SHP77 (cell line): ENCODE measurements at regions not wholly inside any gene's neighbourhood (a gene's known extent, or its start where the extent isn't known, plus 50 kb on each side); places are given as distances from the start of the nearest gene placed in this dataset.

Experiments
- DNase-seq, 2 experiments: peaks; one replicate each; lab custom pipeline; 2025; lab: John Stamatoyannopoulos, UW

DNA sequence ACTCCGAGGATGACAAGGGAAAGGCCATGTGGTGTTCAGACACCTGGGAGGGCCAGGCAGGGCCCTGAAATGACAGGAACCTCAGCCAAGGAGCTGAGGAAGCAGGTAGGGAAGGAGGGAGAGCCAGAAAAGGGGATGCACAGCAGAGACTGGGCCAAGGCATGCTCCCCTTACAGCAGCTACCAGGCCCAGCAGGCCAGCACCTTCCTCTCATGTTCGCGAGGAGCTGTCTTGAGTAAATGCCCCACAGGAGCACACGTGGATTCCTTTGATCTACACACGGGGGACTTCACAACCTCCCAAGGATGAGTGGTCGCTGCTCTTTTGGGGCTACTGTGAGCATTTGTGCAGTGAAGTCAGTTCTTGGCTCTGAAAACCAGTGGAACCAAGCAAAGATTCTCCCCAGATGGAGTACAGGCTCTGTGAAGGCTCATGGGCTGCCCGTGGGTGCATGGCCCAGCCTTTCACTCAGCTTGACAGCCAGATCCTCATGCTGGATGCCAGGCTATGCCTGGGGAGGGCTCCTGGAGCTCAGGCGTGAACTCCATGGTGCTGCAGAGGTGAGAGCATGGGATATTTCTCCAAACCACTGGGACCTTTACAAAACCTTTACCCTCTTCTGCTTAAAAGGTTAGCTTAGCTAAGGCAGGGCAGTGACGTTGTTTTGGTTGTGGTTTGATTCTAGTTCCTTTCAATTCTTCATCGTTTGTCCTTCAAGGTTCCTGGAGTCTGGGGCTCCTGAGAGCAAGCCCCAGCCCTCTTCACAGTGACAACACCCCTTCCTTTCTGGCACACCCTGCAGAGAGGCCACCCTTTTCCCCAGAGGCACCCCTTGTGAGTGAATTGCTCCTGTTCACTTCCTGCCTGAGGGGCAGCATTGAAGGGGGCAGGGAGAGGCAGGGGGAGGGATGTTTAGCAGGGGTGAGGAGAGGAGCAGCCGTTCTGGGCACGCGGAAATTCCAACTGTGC is 74.2 kb upstream of the ZPBP start:
- no peak for DNase-seq

DNA sequence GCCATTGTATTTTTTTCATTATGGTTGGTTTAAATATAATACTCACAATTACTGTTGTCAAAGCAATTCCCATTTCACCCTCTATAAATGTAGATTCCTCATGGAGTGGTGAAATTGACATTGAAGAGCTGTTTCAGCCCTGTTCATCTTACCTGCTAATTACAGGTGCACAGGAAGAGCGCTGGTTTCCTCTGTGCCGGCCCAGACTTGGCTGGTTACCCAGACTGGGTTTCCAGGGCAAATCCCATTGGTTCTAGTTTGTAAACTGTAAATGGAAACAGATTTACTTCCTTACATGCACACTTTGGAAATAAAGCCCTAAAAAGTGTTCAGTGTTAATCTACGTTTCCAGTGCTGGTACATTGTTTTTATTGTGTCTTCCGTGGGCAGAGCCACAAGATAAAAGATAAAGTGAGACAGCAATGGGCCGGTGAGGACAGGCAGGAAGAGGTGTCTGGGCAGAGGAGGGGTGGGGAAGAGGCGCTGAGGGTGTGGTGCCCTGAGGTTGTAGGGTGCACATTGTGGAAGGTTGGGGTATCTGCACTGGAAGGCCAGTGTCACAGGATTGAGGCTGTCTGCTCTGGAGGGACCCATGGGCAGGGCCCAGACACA is 71.6 kb upstream of the ZPBP start:
- DNase-seq, result no peak

DNA sequence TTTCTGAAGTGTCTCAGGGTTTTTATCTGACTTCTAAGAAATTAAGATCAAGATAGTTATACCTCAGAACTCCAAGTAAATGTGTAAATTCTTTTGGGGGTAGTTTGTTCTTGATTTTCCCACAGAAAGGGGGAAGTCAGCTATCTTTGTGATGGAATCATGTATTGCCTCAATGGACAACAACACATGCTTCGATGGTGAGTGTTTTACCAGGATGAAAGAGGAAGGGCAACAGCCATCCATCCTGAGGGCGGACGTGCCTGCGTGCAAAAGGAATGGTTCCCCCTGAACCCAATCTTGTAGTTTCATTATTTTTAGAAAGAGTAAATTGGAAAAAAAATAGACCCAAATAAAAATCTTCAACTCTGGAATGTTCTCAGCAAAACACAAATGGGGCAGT is 67.2 kb upstream of the ZPBP start:
- no peak for DNase-seq

DNA sequence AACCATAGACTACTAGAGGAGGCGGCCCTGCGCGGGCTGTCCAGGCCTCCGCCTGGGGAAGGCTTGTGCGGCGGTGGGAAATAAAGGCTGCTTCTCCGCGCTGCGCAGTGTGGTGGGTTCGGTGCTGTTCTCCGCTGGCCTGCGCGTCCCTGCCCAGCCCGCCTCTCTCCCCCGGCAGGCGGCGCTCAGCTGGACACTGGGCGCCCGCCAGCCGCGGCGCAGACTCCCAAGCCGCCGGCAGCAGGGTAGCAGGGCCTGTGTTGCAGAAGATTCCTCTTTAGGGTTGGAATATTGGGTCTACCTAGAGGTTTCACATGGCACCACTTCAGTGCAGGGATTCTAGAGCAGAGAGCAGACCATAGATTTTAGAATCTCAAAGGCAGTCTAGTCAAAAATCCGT is 66.1 kb upstream of the ZPBP start:
- DNase-seq, result no peak

DNA sequence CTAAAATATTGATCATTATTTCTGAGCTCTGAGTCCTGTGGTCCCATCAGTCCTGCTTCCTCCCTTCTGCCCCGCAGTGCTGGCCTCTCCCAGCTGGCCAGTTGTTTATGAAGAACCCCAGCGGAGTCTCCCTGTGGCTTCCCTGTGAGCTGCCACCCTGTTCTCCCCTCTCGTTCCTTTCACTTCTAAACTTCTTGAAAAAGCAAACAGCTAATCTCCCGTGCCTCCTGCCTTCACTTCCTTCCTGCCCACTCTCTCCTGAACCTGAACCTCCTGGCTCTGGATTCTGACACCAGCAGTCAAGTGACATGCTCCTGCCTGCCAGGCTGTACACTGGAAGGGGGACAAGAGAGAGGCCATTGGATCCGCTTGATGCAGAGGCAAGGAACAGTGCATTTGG is 63.7 kb upstream of the ZPBP start:
- no peak for DNase-seq

DNA sequence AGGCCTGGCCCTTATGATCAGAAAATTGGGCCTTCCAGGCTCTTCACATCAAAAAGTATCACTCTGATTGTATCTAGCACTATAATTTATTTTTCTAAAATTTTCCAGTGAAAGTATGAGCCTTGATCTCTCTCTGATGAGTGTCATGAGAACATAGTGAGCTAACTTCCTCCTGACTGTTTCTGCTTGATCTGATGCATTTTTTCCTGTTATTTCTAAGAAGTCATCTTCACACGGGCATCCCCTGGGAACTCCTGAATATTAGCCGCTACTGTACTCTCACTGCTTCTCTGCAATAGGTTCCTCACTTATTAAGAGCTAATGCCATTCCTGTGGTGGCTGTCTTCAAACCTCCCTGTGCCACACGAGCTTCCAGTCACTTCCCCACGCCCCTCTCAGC is 63.1 kb upstream of the ZPBP start:
- DNase-seq, result no peak

DNA sequence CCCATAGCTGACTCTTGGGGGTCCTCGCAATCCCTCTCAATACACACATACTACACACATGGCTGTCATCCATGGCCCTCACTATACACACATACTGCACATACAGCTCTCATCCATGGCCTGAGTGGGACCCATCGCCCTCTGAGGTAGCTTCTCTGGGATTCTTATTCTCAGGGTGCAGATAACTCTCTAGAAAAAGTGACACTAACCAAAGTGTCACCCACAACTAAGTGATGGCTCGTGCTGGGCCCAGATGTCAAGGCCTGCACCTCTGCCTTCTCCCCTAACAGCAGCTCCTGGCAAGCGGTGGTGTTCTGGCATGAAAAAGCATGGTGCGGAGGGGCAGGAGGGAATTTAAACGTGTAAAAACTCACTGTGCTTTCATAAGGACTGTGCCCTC is 62.7 kb upstream of the ZPBP start:
- DNase-seq, result no peak

DNA sequence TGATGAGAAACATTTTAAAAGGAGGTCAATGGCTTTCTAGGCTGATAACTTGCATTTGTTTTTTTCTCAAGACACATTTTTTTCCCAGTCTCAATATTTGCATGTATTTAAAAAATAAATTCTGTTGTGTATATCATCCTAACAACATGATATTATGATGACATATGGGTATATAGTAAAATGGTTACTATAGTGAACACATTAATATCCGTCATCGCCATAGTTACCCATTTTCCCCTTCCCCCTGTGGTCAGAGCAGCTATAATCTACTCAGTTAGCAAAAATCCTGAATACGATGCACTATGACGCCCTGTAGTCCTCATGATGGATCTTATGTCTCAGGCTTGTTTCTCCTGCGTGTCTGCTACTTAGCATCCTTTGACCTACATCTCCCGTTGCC is 60.9 kb upstream of the ZPBP start:
- no peak for DNase-seq

DNA sequence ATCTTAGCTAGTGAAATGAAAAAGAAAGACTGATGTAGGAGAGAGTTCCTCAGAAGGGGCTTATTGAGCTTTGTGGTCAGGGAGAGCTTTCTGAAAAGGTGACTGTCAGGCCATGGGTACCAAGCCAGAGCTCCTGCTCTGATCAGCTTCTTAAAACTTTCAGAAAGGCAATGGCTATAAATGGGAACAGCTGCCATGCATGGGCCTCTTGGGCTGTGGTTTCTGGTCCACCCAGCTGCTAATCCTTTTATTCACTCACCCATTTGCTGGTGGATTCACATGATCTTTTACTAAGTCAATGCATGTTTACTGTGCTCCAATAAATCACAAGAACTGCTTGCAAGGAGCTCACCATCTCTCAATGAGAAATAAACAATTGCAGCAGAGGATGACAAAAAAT is 60.1 kb upstream of the ZPBP start:
- no peak for DNase-seq

DNA sequence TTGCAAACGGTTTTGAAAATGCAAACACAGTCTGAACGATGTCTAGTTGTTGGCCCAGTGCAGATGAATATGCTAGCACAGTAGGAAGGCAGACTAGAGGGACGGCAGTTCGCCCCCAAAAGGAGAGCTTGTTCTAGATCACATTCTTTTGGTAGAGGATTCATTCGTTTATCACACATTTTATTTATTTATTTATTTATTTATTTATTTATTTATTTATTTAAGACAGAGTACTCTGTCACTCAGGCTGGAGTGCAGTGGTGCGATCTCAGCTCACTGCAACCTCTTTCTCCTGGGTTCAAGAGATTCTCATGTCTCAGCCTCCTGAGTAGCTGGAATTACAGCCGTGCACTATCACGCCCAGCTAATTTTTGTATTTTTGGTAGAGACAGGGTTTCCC is 59.4 kb upstream of the ZPBP start:
- no peak for DNase-seq

DNA sequence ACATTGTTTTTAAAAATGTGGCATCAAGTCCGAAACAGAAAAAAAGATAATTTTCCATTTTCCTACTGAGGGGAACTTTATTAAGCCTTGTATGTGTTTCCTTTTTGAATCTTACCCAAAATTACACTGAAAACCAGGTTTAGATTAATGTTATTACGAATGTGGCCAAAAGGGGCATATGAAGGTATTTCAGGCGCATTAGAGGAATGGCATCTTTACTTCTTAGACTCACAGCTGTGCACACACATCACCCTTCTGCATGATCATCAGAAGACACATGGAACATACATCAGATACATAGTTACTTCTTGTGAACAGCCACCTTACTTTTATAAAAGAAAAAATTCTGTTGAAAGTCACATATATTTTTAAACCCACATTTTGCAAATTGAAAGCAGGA is 58.6 kb upstream of the ZPBP start:
- no peak for DNase-seq

DNA sequence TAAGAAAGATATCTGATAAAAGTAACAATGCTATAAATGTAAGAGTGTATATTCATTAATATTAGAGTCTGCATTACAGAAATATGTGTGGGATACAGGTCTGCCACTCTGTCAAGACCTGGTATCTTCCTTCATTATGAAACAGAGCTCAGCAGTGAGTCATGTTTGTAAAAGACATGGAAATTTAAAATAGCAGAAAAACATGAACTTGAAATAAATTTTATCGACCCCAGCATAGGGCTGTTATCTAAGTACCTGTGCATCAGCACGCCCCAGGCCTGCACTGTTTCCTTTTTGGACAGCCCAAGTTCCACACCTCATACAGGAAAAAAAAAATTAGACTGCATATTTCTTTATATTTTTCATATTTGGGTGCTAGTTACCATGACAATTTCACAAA is 58.0 kb upstream of the ZPBP start:
- DNase-seq, result no peak

DNA sequence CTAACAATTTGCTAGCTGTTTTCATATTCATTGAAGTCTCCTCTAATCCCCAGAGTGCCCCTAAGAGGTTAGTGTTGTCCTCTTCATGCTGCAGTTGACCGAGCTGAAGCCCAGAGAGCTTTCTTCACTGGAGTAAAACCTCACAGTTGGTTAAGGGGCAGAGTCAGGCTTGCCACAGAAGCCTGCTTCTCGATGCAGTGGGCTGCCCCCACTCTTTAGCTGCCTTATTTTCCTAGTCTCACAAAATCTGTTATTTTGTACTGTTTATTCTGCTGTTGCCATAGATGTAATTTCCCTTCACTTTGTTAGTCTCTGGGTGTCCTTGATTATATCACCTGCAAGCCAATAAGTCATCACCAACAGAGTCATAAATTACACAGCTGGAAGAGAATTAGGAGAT is 56.3 kb upstream of the ZPBP start:
- no peak for DNase-seq

DNA sequence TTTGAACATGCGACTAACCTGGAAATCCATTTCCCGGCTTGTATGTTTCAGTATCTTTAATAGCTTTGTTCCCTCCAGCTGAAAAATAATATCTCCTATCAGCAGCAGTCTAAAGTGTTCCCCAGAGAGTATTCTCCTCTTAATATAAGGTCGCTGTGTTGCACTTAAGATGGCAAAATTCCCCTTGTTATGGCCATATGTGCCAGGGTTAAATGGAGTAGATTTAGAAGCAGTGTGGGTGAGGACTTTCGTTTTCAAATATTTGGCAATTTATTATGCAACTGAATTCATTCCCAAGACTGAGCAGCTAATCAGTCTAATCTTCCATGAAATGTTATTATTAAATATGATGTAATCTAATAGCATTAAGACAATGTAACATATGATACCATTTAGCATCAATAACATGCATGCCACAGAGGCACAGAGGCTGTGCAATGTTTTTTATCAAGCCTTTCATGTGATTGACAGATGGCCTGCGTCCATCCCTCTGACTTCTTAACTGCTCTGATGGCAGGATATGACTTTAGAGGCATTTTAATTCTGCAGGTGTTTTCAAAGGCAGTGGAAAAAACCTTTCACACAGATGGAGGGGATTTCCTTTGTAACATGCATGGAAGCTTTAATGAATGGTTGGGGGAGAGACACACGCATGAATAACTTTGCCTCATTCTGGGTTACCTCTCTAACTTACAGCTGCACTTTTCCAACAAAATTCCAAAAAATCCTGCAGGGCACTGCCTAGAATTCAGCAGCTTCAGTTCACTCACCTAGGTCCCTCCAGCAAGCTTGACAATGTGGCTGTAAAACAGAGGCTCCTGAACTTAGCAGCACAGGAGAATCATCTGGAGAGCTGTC is 55.1 kb upstream of the ZPBP start:
- DNase-seq, result no peak

DNA sequence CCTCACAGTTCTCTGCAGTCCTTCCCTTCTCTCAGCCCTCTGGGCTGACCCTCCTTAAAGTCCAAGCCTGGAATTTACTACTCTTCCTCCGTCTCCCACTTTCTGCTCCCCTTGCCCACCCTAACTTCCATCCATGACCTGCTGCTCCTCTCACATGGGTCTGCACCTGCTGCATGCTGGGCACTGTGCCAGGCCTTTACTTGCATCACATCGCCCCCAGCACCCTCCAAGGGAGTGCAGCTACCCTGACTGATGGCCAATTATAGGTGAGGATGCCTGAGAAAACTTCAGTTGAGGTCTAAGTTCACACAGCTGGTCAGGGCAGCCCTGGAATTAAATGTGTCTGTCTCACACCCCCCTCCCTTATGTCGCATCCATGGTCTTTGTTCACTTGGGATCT is 53.6 kb upstream of the ZPBP start:
- DNase-seq, result peak; percentile 29 to 43

DNA sequence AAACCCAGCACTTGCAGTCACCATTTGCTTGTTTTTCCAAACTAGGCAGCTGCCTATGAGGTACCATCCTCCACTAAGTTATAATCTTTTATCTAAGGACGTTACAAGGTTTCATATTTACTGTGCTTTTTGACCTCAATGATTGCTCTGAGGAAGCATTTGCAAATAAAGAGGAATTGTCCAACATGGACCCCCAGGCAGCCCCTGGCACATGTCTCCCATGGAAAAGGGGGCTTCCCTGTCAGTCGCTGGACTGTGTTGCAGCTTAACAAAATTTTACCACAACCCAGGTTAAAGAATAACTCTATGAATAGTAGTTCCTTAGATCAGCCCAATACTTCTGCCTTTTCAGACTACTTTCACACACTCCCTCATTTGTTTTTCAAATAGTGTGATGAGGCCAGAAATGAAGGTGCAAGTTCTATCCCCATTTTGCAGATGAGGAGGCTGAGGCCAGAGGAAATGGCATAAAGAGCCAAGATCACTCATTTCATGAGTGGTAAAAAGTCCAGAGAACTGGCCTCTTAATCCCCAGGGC is 52.8 kb upstream of the ZPBP start:
- no peak for DNase-seq

DNA sequence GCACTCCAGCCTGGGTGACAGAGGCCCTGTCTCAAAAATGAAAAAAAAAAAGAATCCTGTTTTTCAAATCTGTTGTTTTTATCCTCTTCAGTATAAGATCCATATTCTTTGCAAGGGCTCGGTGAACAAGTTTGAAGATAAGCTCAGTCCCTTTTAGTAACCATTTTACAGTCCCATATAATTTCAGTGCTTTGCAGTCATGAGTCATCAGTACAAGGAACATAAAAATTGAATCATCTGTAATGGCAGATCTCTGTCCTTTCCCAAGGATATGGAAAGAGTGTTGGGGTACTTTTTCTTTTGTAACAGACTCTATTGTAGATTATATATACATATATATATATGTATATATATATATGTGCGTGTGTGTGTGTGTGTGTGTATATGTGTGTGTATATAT is 52.2 kb upstream of the ZPBP start:
- DNase-seq, result no peak
